Stimulated activated CD4-positive, alpha-beta T cell treated with anti-CD3 and anti-CD28 coated beads, TNF-alpha, amount 100 ng/mL, for 1 hour (primary cell): ENCODE measurements at regions not wholly inside any gene's neighbourhood (a gene's known extent, or its start where the extent isn't known, plus 50 kb on each side); places are given as distances from the start of the nearest gene placed in this dataset.

Source experiments
- DNase-seq, 3 donors: peaks; one replicate each; pipeline ENCODE4 v3.0.0-alpha.2; 2020; ENCODE audit warnings: low read depth in 3 of 3, low spot score in 1 of 3

- DNase-seq = no peak
Measured at GRCh38 chr4:13892739-13893105, 265.2 kb upstream of the BOD1L1 start.

DNA sequence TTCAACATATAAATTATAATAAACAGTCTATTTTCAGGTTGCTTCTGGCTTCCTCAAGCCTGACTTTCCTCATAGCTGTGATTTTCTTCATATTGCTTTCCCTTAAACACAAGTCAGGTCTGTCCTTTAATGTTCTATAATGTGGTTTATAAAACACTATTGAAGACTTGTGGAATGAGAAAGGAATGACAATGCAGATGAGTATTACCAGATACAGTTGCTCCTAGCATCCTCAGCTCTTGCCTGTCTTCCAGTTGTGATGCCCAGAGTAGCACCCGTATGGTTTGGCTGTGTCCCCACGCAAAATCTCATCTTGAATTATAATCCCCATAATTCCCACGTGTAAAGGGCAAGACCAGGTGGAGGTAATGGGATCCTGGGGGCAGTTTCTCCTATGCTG is 265.7 kb upstream of the BOD1L1 start:
- no peak for DNase-seq

DNA sequence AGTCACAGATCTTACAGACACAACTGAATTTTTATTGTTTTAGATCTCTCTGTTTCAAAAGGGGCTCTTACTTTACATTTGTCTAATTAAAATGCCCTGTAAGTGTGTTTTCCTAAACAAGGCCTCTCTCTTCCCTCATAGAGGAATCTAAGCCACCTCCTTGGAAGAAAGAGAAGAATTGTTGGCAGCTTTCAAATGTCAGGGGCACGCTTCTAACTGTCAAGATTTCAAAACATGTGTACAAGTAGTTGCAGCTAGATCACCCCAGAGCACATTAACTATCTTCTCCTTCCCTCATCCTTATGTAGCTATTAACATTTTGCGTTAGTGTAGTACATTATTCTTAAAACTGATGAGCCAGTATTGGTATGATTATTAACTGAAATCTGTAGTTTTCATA is 266.5 kb upstream of the BOD1L1 start:
- DNase-seq = no peak

DNA sequence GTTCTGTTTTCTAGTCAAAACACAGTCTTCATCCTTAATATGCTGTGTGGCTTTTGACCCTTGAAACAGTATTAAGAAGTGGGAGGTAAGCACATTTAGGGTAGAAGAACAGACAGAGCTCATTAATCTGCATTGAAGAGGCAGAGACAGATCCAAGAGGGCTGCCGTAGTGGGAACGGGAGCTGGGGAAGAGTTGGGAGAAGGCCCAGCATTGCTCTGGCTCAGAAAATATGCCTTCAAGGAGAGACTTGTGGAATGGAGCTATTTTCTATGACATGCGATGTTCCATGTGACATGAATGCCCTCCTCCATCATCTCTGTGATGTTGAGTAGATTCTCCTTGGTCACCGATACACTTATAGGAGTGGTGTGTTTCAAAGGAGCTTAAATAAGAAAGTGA is 273.3 kb upstream of the BOD1L1 start:
- no peak for DNase-seq

- no peak for DNase-seq
Measured at GRCh38 chr4:13902146-13902545, 274.6 kb upstream of the BOD1L1 start.

DNA sequence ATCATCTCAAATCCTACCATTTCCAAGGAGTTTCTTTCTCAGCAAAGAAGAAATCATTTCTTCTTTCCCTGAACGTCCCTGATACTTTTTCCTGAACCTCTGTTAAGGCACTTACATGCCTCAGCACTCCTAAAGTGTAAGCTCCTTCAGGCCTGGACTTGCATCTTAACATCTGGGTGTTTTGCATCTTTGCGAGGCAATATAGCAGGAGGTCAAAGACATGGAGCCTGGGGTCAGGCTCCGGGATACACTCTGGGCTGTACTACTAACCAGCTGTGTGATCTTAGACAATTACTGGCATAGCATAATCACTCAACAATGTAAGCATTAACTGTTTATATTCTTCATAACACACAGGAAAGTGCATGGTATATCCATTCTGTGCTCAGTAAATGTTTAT is 275.5 kb upstream of the BOD1L1 start:
- DNase-seq = no peak

- no peak for DNase-seq
Measured at GRCh38 chr4:13903901-13904300, 276.4 kb upstream of the BOD1L1 start.

- no peak for DNase-seq
Measured at GRCh38 chr4:13905543-13905942, 278.0 kb upstream of the BOD1L1 start.

GRCh38 chr4:13906727-13907126 is 279.2 kb upstream of the BOD1L1 start:
- no peak for DNase-seq

- no peak for DNase-seq
Measured at GRCh38 chr4:13907255-13907751, 279.8 kb upstream of the BOD1L1 start.

GRCh38 chr4:13908455-13908854 is 280.9 kb upstream of the BOD1L1 start:
- no peak for DNase-seq

DNA sequence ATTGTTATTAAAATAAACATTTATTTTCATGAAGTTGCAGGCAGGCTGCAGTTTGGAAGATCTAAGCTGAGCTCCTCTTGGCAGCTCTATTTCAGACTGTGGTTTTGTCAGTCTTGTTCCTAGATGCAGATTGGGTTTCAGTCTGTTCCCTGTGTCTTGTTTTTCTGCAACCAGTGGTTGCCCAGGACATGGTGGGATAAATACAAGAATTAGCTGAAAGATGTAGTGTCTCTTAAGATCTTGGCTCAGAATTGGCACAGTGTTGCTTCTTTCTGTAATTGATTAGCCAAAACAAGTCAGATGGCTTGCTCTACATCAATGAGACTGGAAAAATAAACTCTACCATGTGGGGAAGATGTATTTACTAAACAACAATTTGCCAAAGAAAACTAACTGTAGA is 283.0 kb upstream of the BOD1L1 start:
- DNase-seq = no peak

- DNase-seq = no peak
Measured at GRCh38 chr4:13911256-13911655, 283.7 kb upstream of the BOD1L1 start.

- no peak for DNase-seq
Measured at GRCh38 chr4:13912436-13912925, 285.0 kb upstream of the BOD1L1 start.

DNA sequence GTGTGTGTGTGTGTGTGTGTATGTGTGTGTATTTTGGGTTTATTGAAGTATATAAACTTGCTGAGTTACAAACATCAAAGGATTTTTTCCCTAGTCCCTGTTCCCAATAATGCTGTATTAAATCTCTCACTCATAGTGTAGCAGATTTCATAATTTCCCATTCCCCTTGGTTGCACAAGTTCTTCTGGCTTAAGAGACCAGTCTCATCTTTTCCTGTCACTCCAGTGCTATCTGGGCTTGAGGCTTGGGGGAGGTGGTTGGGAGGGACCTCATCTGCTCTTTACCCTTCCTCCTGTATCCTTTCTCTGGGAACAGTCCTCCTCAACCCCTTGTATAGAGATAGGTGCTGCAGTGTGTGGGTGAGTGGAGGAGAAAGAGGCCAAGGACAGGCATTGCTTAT is 285.4 kb upstream of the BOD1L1 start:
- no peak for DNase-seq

DNA sequence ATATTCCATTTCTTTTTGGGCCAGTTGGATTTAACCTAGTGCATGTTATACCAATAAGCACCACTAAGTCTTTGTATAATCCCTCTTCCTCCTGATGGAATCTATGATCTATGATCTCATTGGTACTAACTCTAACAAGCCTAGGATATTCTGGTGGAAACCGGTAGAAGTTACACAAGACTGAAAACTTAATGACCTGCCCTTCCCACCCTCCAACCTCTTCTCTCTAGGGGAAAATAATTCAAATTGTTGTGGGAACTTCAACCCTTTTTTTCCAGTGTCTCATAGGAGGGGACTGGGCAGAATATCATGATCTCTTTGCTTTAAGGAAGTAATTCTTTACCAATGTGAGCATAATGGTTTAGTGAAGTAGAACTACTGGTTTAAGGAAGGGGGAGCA is 289.5 kb upstream of the BOD1L1 start:
- DNase-seq = no peak

GRCh38 chr4:13918110-13918509 is 290.6 kb upstream of the BOD1L1 start:
- DNase-seq = no peak

DNA sequence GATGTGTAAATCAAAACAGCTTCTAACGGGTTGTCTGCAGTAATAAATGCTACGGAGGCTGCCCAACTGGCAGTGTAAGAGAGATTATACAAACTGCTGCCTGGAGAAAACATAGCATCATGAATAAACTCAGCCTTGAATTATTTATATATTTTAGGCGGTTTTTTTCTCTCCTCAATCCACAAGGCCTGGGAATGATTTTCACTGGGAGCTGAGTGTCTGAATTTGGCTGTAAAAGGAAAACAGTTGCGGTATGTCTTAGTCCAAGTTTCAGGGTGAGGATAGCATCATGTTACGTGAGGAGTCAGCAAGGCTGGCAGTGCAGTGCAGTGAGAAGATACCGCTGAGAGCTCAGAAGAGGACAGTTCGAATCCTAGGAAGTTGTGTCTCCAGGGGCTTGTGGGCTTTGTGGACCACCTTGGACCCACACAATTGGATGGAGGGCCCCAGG is 291.5 kb upstream of the BOD1L1 start:
- no peak for DNase-seq

DNA sequence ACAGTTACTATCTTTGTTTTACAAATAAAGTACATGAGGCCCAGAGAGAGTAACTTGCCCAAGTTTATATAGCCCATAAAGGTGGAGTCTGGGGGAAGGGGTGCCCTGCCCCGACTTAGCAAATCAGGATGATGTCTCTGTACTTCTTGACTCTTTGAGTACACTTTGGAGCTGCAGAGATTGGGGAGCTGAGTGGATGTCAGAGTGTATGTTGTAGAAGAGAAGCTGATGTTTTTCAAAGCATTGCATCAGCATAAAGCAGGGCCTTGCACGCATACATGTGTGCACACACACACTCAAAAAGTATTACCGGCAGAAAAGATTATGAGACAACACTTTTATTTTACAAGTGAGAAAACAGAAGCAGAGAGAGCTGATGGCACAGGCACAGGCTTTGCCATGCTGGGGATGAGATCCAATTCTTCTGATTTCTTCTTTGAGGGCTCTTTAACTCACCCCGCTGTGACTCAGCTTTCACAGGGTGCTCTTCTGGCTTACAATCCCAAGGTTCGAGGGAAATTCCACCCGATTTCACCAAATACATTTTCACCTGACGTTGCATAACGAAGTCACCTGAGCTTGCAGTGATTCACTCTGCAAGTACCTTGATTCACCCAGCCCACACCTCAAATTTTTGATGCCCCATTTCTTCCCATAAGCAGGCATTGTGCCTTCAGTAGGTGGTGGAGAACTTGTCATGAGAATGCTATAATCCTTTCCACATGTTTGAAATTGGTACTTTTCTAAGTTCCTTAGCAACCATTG is 292.8 kb upstream of the BOD1L1 start:
- no peak for DNase-seq

- no peak for DNase-seq
Measured at GRCh38 chr4:13920901-13921300, 293.4 kb upstream of the BOD1L1 start.

- DNase-seq = no peak
Measured at GRCh38 chr4:13921805-13922204, 294.3 kb upstream of the BOD1L1 start.

DNA sequence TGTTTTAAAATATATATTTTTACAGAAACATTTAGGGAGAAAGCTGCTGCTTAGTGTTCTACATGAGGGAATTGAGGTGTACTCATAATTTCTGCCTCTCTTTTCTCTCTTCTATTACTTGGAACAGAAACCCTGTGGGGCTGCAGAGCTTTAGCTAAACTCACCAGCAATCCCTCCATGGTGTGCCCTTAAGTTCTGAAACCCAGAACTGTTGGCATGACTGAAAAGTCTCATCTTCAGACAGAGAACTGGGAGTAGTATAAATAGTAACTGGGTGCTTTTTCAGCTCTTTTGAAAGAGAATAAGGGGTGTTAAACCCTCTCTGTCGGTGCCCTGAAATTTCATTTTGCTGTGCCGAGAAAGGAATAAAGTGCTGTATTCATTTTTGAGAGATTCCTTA is 294.9 kb upstream of the BOD1L1 start:
- DNase-seq = no peak
